Trophoblast cell (in vitro differentiated cells and primary cell): ENCODE measurements at regions not wholly inside any gene's neighbourhood (a gene's known extent, or its start where the extent isn't known, plus 50 kb on each side); places are given as distances from the start of the nearest gene placed in this dataset.

Experiments used
- DNase-seq, 2 donors: peaks; one replicate each; pipeline ENCODE4 v3.0.0-alpha.2; 2016
- H2AFZ ChIP-seq: 2 replicates; pipeline ENCODE4 v1.6.1; 2013; ENCODE audit warnings: low read length, moderate library complexity, mild to moderate bottlenecking; ENCODE audit not compliant: insufficient read depth, poor library complexity
- H2AK5ac ChIP-seq: 2 replicates; pipeline ENCODE4 v1.6.1; 2013; ENCODE audit warnings: mild to moderate bottlenecking, low read length
- H2BK120ac ChIP-seq: 2 replicates; pipeline ENCODE4 v1.6.1; 2013; ENCODE audit warnings: low read length, mild to moderate bottlenecking, moderate library complexity; ENCODE audit not compliant: insufficient read depth, poor library complexity
- H2BK12ac ChIP-seq: 2 replicates; pipeline ENCODE4 v1.6.1; 2013; ENCODE audit warnings: mild to moderate bottlenecking, low read length, moderate library complexity
- H2BK5ac ChIP-seq: 2 replicates; pipeline ENCODE4 v1.6.1; 2013; ENCODE audit warnings: low read length, low read depth, moderate library complexity, mild to moderate bottlenecking; ENCODE audit not compliant: poor library complexity
- H3K14ac ChIP-seq: 2 replicates; pipeline ENCODE4 v1.6.1; 2013; ENCODE audit warnings: mild to moderate bottlenecking, low read length
- H3K18ac ChIP-seq: 2 replicates; pipeline ENCODE4 v1.6.1; 2013; ENCODE audit warnings: mild to moderate bottlenecking, low read length
- H3K23ac ChIP-seq: 2 replicates; pipeline ENCODE4 v1.6.1; 2013; ENCODE audit warnings: low read length
- H3K27ac ChIP-seq: 2 replicates; pipeline ENCODE4 v1.5.1; 2013; ENCODE audit warnings: low read depth, mild to moderate bottlenecking, inconsistent platforms, low read length, moderate library complexity
- H3K27me3 ChIP-seq: 2 replicates; pipeline ENCODE4 v1.6.1; 2013; ENCODE audit warnings: inconsistent platforms, mild to moderate bottlenecking, low read length, moderate library complexity; ENCODE audit not compliant: insufficient read depth
- H3K36me3 ChIP-seq, 2 experiments: 1 replicate in 1 of 2; 2 replicates in 1 of 2; pipeline ENCODE4 v1.6.1; 2013; ENCODE audit warnings: low read length in 2 of 2, mild to moderate bottlenecking in 2 of 2, moderate library complexity in 1 of 2; ENCODE audit not compliant: insufficient read depth in 2 of 2, control insufficient read depth in 1 of 2
- H3K4ac ChIP-seq: 2 replicates; pipeline ENCODE4 v1.6.1; 2013; ENCODE audit warnings: low read depth, mild to moderate bottlenecking, low read length, moderate library complexity
- H3K4me1 ChIP-seq, 2 experiments: 1 replicate in 1 of 2; 2 replicates in 1 of 2; pipeline ENCODE4 v1.6.1; 2013; ENCODE audit warnings: low read length in 2 of 2, mild to moderate bottlenecking in 2 of 2, moderate library complexity in 1 of 2; ENCODE audit not compliant: insufficient read depth in 2 of 2, control insufficient read depth in 1 of 2
- H3K4me2 ChIP-seq: 2 replicates; pipeline ENCODE4 v1.6.1; 2013; ENCODE audit warnings: inconsistent platforms, mild to moderate bottlenecking, low read length, moderate library complexity
- H3K4me3 ChIP-seq: 2 replicates; pipeline ENCODE4 v1.5.1; 2013; ENCODE audit warnings: mild to moderate bottlenecking, low read depth, low read length, inconsistent platforms
- H3K79me1 ChIP-seq: one replicate; pipeline ENCODE4 v1.6.1; 2013; ENCODE audit warnings: low read length
- H3K79me2 ChIP-seq: 2 replicates; pipeline ENCODE4 v1.6.1; 2013; ENCODE audit warnings: low read length, mild to moderate bottlenecking; ENCODE audit not compliant: control insufficient read depth, insufficient read depth, poor library complexity
- H3K9ac ChIP-seq: 2 replicates; pipeline ENCODE4 v1.6.1; 2013; ENCODE audit warnings: mild to moderate bottlenecking, low read length
- H3K9me3 ChIP-seq: 2 replicates; pipeline ENCODE4 v1.6.1; 2013; ENCODE audit warnings: low read depth, mild to moderate bottlenecking, control low read depth, inconsistent platforms, low read length; ENCODE audit not compliant: insufficient read depth
- H4K12ac ChIP-seq: 2 replicates; pipeline ENCODE4 v1.6.1; 2013; ENCODE audit warnings: low read depth, mild to moderate bottlenecking, low read length, moderate library complexity
- H4K8ac ChIP-seq: 2 replicates; pipeline ENCODE4 v1.6.1; 2013; ENCODE audit warnings: low read depth, mild to moderate bottlenecking, low read length, moderate library complexity
- H4K91ac ChIP-seq: one replicate; pipeline ENCODE4 v1.6.1; 2013; ENCODE audit warnings: low read depth, mild to moderate bottlenecking, low read length, moderate library complexity
- WGBS: extraction: QIAGEN DNeasy Blood & Tissue Kit; methylation state at CpG from one replicate; pipeline ENCODE4 v1.1.7; 2013; ENCODE audit warnings: missing lambda C conversion rate; ENCODE audit not compliant: insufficient read length, insufficient coverage; ENCODE audit errors: extremely low coverage; 5-methylcytosine and 5-hydroxymethylcytosine counted together

DNA sequence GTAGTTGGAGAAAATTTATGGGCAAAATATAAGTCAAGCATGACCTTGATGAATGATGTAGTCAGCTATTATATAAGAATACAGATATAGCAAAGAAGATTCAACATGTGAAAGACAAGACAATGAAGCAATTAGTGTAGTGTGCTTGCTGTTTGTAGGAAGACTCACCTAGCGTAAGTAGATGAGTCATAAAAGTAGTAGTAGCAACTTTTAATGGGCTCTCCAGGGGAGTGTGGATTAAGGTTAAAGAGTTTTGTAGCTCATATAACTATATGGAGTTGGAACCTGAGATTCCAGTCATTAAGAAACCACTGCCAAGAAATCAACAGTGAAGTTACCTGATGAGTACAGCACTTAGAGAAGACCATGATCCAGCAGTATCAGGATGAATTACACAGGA lies 444.7 kb upstream of the CNTN3 start:
- no peak overlapping the region for H4K8ac ChIP-seq
- H2BK12ac ChIP-seq: no peak overlapping the region
- no peak overlapping the region for H4K91ac ChIP-seq
- H2BK120ac ChIP-seq: no peak overlapping the region
- no peak overlapping the region for H3K4me2 ChIP-seq
- H3K36me3 ChIP-seq: no peaks in the 10 kb centered on the region
- H3K9me3 ChIP-seq: no peaks in the 10 kb centered on the region
- H3K4me1 ChIP-seq: no peaks in the 10 kb centered on the region
- no peak overlapping the region for H2BK5ac ChIP-seq
- H4K12ac ChIP-seq: no peak overlapping the region
- H3K23ac ChIP-seq: no peak overlapping the region
- WGBS: no CpG with 5 or more reads among the region's 1 CpG
- DNase-seq: no peak
- H3K27ac ChIP-seq: no peak overlapping the region
- H3K9ac ChIP-seq: no peak overlapping the region
- no peak overlapping the region for H3K4me3 ChIP-seq
- H3K4ac ChIP-seq: no peak overlapping the region
- no peak overlapping the region for H2AFZ ChIP-seq
- no peak overlapping the region for H3K18ac ChIP-seq
- H3K79me1 ChIP-seq: no peaks in the 10 kb centered on the region
- H3K27me3 ChIP-seq: no peaks in the 10 kb centered on the region
- H3K79me2 ChIP-seq: no peaks in the 10 kb centered on the region
- H3K14ac ChIP-seq: no peak overlapping the region
- no peak overlapping the region for H2AK5ac ChIP-seq

DNA sequence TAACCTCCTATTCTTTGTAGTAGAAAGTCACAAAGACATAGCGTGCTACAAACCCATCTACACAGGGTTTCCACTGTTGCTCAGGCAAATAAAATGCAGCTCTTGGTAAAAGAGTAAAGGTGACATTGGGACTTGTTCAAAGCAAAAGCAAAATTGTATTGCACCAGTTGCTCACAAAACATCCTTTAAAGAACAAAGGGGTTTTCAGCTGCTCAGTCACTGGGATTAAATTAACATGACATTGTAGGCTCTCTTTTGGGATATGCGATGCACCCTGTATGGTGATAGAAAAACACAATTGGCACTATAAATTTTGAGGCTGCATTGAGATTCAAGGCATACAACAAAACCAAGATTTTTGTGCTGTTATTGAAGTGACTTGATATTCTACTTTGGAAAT lies 447.3 kb upstream of the CNTN3 start:
- Histone ChIP-seq H3K4me2 (no peak overlapping the region), H3K4me1 (no peaks in the 10 kb centered on the region), H3K27ac (no peak overlapping the region), H3K36me3 (no peaks in the 10 kb centered on the region), H2AFZ (no peak overlapping the region), H2AK5ac (no peak overlapping the region), H3K4me3 (no peak overlapping the region), H3K23ac (no peak overlapping the region), H3K4ac (no peak overlapping the region), H2BK5ac (no peak overlapping the region), H3K14ac (no peak overlapping the region), H3K79me1 (no peaks in the 10 kb centered on the region), H3K9me3 (no peaks in the 10 kb centered on the region), H2BK120ac (no peak overlapping the region), H2BK12ac (no peak overlapping the region), H3K27me3 (no peaks in the 10 kb centered on the region), H3K79me2 (no peaks in the 10 kb centered on the region), H4K12ac (no peak overlapping the region), H4K8ac (no peak overlapping the region), H3K9ac (no peak overlapping the region), H4K91ac (no peak overlapping the region), H3K18ac (no peak overlapping the region)
- no CpG with 5 or more reads among the region's 2 CpGs for WGBS
- no peak for DNase-seq

DNA sequence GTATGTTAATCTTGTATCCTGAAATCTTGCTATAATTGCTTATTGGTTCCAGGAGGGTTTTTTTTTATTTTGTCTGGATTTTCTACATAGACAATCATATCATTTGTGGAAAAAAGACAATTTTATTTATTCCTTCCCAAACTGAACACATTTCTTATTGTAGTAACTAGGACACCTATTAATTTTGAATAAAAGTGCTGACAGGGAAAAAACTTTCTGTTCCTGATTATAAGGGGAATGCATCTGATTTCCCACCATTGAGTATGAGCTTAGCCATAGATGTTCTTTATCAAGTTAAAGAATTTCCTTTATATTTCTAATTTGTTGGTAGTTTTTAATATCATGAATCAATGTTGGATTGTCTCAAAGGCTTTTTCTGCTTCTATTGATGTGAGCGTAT lies 460.7 kb upstream of the CNTN3 start:
- H2AK5ac ChIP-seq: no peak overlapping the region
- H3K23ac ChIP-seq: no peak overlapping the region
- no peak overlapping the region for H2BK120ac ChIP-seq
- H3K4me3 ChIP-seq: no peak overlapping the region
- H2BK12ac ChIP-seq: no peak overlapping the region
- H4K91ac ChIP-seq: no peak overlapping the region
- no peak overlapping the region for H3K18ac ChIP-seq
- H4K8ac ChIP-seq: no peak overlapping the region
- WGBS: no CpG with 5 or more reads among the region's 1 CpG
- no peak overlapping the region for H3K4ac ChIP-seq
- H3K36me3 ChIP-seq: no peaks in the 10 kb centered on the region
- no peak overlapping the region for H3K27ac ChIP-seq
- no peaks in the 10 kb centered on the region for H3K4me1 ChIP-seq
- no peak overlapping the region for H3K4me2 ChIP-seq
- no peak overlapping the region for H2AFZ ChIP-seq
- H3K14ac ChIP-seq: no peak overlapping the region
- H3K9me3 ChIP-seq: no peaks in the 10 kb centered on the region
- no peak overlapping the region for H2BK5ac ChIP-seq
- H3K9ac ChIP-seq: no peak overlapping the region
- no peaks in the 10 kb centered on the region for H3K79me1 ChIP-seq
- no peak overlapping the region for H4K12ac ChIP-seq
- DNase-seq: no peak
- H3K27me3 ChIP-seq: no peaks in the 10 kb centered on the region
- H3K79me2 ChIP-seq: no peaks in the 10 kb centered on the region

DNA sequence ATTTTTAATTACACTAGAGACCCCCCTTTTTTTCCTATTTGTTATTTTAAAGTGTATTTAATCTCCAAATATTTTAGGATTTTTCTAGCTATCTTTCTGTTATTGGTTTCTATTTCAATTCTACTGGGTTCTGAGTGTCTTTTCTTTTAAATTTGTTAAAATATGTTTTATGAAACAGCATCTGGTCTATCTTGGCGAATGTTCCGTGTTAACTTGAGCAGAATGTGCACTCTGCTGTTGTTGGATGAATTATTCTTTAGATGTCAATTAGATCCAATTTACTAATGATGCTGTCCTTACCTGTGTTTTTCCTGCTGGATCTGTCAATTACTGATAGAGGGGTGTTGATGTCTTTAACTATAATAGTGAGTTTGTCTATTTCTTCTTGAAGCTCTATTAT lies 462.0 kb upstream of the CNTN3 start:
- WGBS: no CpG with 5 or more reads among the region's 2 CpGs
- Histone ChIP-seq H3K14ac (no peak overlapping the region), H3K4ac (no peak overlapping the region), H3K79me2 (no peaks in the 10 kb centered on the region), H3K4me2 (no peak overlapping the region), H3K27ac (no peak overlapping the region), H2AFZ (no peak overlapping the region), H2AK5ac (no peak overlapping the region), H2BK5ac (no peak overlapping the region), H4K91ac (no peak overlapping the region), H3K9ac (no peak overlapping the region), H3K79me1 (no peaks in the 10 kb centered on the region), H3K27me3 (no peaks in the 10 kb centered on the region), H2BK12ac (no peak overlapping the region), H4K8ac (no peak overlapping the region), H3K18ac (no peak overlapping the region), H3K36me3 (no peaks in the 10 kb centered on the region), H3K4me1 (no peaks in the 10 kb centered on the region), H2BK120ac (no peak overlapping the region), H3K23ac (no peak overlapping the region), H3K9me3 (no peaks in the 10 kb centered on the region), H4K12ac (no peak overlapping the region), H3K4me3 (no peak overlapping the region)
- no peak for DNase-seq

DNA sequence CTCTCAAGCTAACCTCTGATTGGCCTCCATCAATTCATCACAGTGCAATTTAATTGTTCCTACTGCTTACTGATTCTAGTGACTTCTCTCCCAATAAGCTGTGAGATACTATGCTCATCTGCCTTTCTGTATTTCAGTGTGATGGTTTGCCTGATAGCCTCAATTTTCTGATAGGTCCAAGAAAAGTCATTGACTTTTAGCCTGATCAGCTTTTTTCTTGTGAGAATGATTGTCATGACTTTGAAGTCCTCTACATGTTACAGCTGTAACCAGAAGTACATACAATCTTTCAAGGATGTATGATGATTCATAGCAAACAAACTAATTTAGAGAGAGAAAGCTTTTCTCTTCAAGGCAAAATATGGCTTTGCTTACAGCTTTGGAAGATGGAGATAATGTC lies 463.8 kb upstream of the CNTN3 start:
- Histone ChIP-seq H2AFZ (no peak overlapping the region), H3K4me1 (no peaks in the 10 kb centered on the region), H2BK5ac (no peak overlapping the region), H3K23ac (no peak overlapping the region), H3K9me3 (no peaks in the 10 kb centered on the region), H3K4me2 (no peak overlapping the region), H3K79me2 (no peaks in the 10 kb centered on the region), H2BK120ac (no peak overlapping the region), H4K8ac (no peak overlapping the region), H2AK5ac (no peak overlapping the region), H3K14ac (no peak overlapping the region), H4K91ac (no peak overlapping the region), H3K36me3 (no peaks in the 10 kb centered on the region), H3K4me3 (no peak overlapping the region), H3K27ac (no peak overlapping the region), H3K18ac (no peak overlapping the region), H3K4ac (no peak overlapping the region), H3K79me1 (no peaks in the 10 kb centered on the region), H3K9ac (no peak overlapping the region), H4K12ac (no peak overlapping the region), H2BK12ac (no peak overlapping the region), H3K27me3 (no peaks in the 10 kb centered on the region)
- no peak for DNase-seq
